ENCODE measurements at regions not wholly inside any gene's neighbourhood (a gene's known extent, or its start where the extent isn't known, plus 50 kb on each side); places are given as distances from the start of the nearest gene placed in this dataset.

- TF ChIP-seq, protein P1, sequence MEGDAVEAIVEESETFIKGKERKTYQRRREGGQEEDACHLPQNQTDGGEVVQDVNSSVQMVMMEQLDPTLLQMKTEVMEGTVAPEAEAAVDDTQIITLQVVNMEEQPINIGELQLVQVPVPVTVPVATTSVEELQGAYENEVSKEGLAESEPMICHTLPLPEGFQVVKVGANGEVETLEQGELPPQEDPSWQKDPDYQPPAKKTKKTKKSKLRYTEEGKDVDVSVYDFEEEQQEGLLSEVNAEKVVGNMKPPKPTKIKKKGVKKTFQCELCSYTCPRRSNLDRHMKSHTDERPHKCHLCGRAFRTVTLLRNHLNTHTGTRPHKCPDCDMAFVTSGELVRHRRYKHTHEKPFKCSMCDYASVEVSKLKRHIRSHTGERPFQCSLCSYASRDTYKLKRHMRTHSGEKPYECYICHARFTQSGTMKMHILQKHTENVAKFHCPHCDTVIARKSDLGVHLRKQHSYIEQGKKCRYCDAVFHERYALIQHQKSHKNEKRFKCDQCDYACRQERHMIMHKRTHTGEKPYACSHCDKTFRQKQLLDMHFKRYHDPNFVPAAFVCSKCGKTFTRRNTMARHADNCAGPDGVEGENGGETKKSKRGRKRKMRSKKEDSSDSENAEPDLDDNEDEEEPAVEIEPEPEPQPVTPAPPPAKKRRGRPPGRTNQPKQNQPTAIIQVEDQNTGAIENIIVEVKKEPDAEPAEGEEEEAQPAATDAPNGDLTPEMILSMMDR (IDR thresholded peaks at IDR 0.05; ENCODE audit: insufficient read depth, low read length) = no peak
- TF ChIP-seq GABPA (IDR thresholded peaks at IDR 0.05; ENCODE audit: low read depth) = no peak
Measured at GRCh38 chr12:131587565-131587964, 123.3 kb upstream of the SFSWAP start.
